ENCODE measurements at regions not wholly inside any gene's neighbourhood (a gene's known extent, or its start where the extent isn't known, plus 50 kb on each side); places are given as distances from the start of the nearest gene placed in this dataset.

DNA sequence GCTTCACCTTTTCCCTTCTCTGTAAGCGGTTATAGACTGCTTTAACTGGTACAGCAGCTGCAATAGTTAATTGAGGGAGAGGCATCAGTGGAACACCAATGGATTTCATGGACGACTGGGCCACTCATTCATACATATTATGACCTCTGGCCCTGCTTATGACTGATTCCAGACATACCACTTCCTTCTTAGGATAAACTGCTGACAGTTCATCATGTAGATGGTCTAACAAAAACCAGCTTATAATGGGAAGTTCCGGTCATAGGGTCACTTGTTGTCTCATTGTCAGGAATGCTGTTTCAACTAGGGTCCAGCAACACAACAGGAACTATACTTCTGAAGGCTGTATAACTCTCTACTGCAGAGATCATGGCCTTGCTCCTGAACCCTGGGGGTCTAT lies 265.2 kb upstream of the RASA1 start:
- TF ChIP-seq POLR2A (IDR thresholded peaks at IDR 0.05; ENCODE audit: low read depth, low read length) (no peak), TAF1 (IDR thresholded peaks at IDR 0.05; ENCODE audit: borderline replicate concordance, low read depth, low read length) (no peak)
